Neutrophil (primary cell): ENCODE measurements at regions not wholly inside any gene's neighbourhood (a gene's known extent, or its start where the extent isn't known, plus 50 kb on each side); places are given as distances from the start of the nearest gene placed in this dataset.

ENCODE experiments used
- H3K27ac ChIP-seq: fragments of 200-600 bp; sonication (generic); 2 replicates; pipeline ENCODE4 v1.5.1; 2016; ENCODE audit warnings: mild to moderate bottlenecking, moderate library complexity
- H3K27me3 ChIP-seq: fragments of 200-600 bp; sonication (generic); 2 replicates; pipeline ENCODE4 v1.6.0; 2016; ENCODE audit warnings: mild to moderate bottlenecking
- H3K36me3 ChIP-seq: fragments of 200-600 bp; sonication (generic); 2 replicates; pipeline ENCODE4 v1.5.1; 2017
- H3K4me1 ChIP-seq, 2 experiments: fragments of 200-600 bp in 1 of 2; sonication (generic) in 1 of 2; 1 replicate in 1 of 2; 2 replicates in 1 of 2; pipeline versions ENCODE4 v1.5.1 to v1.6.1; 2013 to 2016; ENCODE audit warnings: low read depth in 1 of 2, low read length in 1 of 2, mild to moderate bottlenecking in 1 of 2, moderate library complexity in 1 of 2; ENCODE audit not compliant: control insufficient read depth in 1 of 2, insufficient read depth in 1 of 2
- H3K4me3 ChIP-seq, 2 experiments: fragments of 200-600 bp in 1 of 2; sonication (generic) in 1 of 2; 1 replicate in 1 of 2; 2 replicates in 1 of 2; pipeline ENCODE4 v1.5.1; 2013 to 2016; ENCODE audit warnings: low read depth in 1 of 2, low read length in 1 of 2, mild to moderate bottlenecking in 1 of 2, moderate library complexity in 1 of 2
- H3K9me3 ChIP-seq: fragments of 200-600 bp; sonication (generic); 2 replicates; pipeline ENCODE4 v1.5.1; 2016
- CTCF ChIP-seq: fragments of 200-600 bp; sonication (generic); IDR thresholded peaks from 2 replicates; pipeline ENCODE4 v1.5.1; 2016; ENCODE audit warnings: antibody characterized with exemption

GRCh38 chr2:37541516-37541915, 129.9 kb downstream of the CDC42EP3 start:
- Histone ChIP-seq H3K9me3 (no peaks in the 10 kb centered on the region), H3K36me3 (no peaks in the 10 kb centered on the region), H3K4me3 (no peak overlapping the region), H3K27me3 (no peaks in the 10 kb centered on the region), H3K27ac (no peak overlapping the region), H3K4me1 (no peaks in the 10 kb centered on the region)
- TF ChIP-seq CTCF, result no peak

DNA sequence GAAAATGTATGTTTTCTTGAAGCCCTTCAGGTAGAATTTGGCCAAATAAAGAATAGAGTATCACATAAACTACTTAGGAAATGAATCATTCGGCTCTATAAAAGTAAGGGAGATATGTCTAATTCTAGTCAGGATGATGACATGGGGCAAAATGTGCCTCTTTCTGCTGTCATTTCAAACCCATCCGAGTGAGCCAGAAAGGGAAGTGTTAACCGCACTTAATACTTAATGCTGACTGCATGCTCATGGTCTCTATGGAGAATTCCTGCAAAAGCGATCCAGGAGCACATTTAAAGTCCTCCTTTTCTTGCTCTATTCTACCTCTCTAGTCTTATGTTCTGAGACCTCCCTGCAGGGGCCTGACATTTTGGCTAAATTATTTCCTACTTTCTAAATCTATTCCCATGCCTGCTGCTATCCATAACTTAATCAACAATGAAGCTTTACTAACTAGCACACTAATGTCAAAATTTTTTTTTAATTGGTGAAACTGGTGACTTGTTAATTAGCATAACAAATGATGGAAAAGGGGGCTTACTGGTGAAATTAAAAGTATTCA, 127.4 kb downstream of the CDC42EP3 start:
- H3K36me3 ChIP-seq, result no peaks in the 10 kb centered on the region
- H3K4me1 ChIP-seq, result no peaks in the 10 kb centered on the region
- TF ChIP-seq CTCF, result no peak
- no peaks in the 10 kb centered on the region for H3K9me3 ChIP-seq
- H3K4me3 ChIP-seq, result no peak overlapping the region
- no peaks in the 10 kb centered on the region for H3K27me3 ChIP-seq
- H3K27ac ChIP-seq, result no peak overlapping the region

DNA sequence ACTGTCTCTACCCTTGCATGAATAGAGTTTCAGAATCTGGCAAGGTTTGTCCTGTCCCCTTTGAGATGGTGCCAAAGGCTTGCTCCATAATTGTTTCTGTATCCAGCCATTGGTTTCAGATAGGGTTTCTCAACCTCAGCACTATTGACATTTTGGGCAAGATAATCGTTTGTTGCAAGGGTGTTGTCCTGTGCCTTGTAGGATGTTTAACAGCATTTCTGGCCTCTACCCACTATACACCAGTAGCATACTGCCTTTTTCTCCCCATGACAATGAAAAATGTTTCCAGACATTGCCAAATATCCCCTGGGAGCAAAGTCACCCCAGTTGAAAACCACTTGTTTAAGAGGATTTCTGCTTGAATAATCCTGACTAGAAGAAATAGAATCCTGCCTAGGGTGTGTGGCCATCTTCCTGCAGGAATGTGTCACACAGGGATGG, 126.8 kb downstream of the CDC42EP3 start:
- Histone ChIP-seq H3K4me1 (no peaks in the 10 kb centered on the region), H3K4me3 (no peak overlapping the region), H3K36me3 (no peaks in the 10 kb centered on the region), H3K9me3 (no peaks in the 10 kb centered on the region), H3K27ac (no peak overlapping the region), H3K27me3 (no peaks in the 10 kb centered on the region)
- no peak for TF ChIP-seq CTCF

DNA sequence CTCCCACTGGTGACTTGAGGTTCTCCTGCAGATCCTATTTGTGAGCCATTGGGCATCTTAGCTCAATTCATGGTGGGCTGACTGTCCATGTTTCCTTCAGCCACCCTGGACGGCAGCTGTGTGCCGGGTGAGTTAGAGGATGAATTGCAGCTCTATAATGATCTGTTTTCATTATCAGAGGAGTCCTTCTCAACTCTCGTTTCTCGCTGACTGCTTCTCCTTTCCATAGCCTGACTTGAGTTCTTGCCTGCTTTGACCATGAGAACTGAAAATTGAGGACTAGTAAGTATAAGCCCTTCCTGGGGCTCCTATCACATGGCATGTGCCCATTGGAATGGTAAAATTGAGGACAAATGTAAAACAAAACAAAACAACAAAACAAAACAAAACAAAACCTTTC, 121.8 kb downstream of the CDC42EP3 start:
- Histone ChIP-seq H3K9me3 (no peaks in the 10 kb centered on the region), H3K27ac (no peak overlapping the region), H3K4me1 (no peaks in the 10 kb centered on the region), H3K27me3 (no peaks in the 10 kb centered on the region), H3K4me3 (no peak overlapping the region), H3K36me3 (no peaks in the 10 kb centered on the region)
- TF ChIP-seq CTCF, result no peak

DNA sequence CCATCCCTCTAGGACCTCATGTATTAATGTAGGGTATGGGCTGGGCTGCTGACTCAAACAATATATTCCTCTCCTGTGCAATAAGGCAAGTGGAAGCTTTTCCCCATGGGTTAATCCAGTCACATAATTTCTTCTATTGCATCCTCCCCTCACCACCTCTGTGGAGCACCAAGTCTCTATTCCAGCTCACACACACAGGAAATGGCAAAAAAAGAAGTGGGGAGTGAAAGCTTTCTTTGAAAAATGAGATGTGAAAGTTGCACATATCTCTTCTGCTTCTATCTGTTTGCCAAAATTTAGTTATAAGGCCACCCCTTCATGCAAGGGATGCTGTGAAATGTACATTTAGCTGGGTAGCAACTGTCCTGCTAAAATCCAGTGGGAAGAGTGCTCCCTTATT, 121.3 kb downstream of the CDC42EP3 start:
- H3K4me3 ChIP-seq, result no peak overlapping the region
- TF ChIP-seq CTCF, result no peak
- H3K27me3 ChIP-seq, result no peaks in the 10 kb centered on the region
- peaks cover 3 to 5% of the 10 kb centered on the region in 2 experiments for H3K4me1 ChIP-seq
- H3K36me3 ChIP-seq, result no peaks in the 10 kb centered on the region
- no peaks in the 10 kb centered on the region for H3K9me3 ChIP-seq
- H3K27ac ChIP-seq, result no peak overlapping the region

GRCh38 chr2:37551783-37552182, 119.7 kb downstream of the CDC42EP3 start:
- no peak for TF ChIP-seq CTCF
- Histone ChIP-seq H3K27me3 (no peaks in the 10 kb centered on the region), H3K9me3 (no peaks in the 10 kb centered on the region), H3K4me3 (no peak overlapping the region), H3K4me1 (peaks cover 12 to 17% of the 10 kb centered on the region in 2 experiments), H3K36me3 (no peaks in the 10 kb centered on the region), H3K27ac (no peak overlapping the region)
